ENCODE measurements at regions not wholly inside any gene's neighbourhood (a gene's known extent, or its start where the extent isn't known, plus 50 kb on each side); places are given as distances from the start of the nearest gene placed in this dataset.
"Not testable (repeated sequence)": the region's sequence is repeated elsewhere in the genome, so short reads cannot be mapped to it uniquely, and the experiment has no call there.

DNA sequence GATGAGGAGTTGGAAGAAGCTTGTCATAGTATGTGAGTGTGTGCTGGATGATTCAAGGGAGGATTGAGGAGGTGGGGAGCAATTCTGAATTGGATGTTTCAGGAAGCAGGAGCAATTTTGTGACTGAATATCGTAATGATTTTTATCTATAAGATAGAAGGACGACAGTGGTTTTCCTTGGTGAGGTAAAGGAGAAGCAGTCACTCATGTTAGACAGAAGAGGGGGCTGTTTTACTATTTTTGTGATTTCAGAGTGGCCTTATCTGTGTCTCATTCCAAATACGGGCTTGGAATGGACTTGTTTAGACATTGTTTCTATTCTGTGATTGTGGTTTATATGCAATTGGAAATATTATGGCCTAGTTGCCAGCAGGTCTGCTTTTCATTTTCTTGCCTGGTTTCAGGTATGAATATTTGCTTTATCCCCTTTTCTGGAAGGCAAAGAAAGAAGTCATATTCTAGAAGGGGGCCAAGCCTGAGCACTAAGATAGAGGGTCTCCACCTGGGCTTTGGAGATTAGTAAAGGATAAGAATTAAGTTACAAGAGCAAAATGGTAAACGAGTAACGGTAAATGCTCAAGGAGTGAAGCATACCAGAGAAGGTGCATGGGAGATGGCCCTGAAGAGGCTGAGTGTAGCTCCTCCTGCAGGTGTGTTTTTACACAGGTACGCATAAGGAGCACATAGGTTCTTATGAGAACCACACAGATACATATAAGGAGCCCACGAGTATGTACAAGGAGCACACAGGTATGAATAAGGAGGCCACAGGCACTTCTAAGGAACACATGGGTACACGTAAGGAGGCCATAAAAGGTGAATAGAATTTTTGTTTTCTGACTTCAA is 124.6 kb upstream of the KCNAB1 start:
- DNase-seq (ENCODE audit: low spot score), result peak; percentile 47

DNA sequence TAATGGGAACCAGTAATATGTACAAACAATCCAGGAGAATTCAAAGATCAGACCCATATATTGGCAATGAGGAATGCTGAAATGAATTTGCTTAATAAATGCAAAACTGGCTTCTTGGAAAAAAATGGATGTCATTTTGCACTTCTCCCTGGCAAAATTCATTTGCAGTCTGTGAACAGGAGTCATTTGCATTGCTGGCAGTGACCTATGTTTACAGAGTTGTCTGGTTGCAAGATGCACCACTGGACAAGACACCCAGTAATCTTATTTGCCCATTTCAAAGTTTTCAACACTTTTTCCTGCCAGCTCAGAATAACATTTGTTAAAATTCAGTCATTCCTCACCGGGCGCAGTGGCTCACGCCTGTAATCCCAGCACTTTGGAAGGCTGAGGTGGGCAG is 123.5 kb upstream of the KCNAB1 start:
- DNase-seq (ENCODE audit: low spot score), result no peak

- not testable (repeated sequence) for DNase-seq (ENCODE audit: low spot score)
These were observed 122.2 kb upstream of the KCNAB1 start for GRCh38 chr3:155998173-155998572.

DNA sequence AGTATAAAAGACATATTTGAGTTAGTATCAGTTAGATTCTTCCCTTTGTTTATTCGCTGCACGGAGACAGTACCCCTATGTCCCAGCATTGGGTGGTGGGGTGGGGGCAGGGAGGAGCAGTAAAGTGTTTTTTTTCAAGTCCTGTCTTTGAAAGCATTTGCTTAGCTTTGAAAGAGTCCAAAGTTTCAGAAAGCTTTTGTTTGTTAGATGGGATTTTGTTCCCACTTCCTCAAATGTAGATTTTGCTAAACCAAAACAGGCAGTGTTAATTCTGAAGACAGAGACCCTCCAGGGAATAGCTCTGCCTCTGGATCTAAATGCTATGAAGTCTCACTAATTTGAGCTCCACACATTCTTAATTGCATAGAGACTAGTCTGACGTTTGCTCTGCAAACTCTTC is 114.6 kb upstream of the KCNAB1 start:
- no peak for DNase-seq (ENCODE audit: low spot score)

- no peak for DNase-seq (ENCODE audit: low spot score)
These were observed 109.5 kb upstream of the KCNAB1 start for GRCh38 chr3:156010829-156011228.

DNA sequence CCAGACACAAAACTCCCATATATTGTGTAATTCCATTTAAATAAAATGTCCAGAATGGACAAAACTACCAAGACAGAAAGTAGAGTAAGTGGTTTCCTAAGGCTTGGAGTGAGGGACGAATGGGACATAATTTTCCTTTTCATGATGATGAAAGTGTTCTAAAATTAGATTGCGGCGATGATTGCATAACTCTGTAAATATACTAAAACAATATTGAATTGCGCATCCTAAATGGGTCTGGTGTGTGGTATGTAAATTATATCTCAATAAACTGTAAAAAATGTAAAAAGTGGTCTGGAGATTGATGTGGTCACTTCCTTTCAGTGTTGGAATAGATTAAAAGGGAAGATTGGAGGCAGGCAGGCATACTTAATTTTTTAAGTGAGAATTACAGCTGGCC is 105.9 kb upstream of the KCNAB1 start:
- no peak for DNase-seq (ENCODE audit: low spot score)

- no peak for DNase-seq (ENCODE audit: low spot score)
These were observed 103.5 kb upstream of the KCNAB1 start for GRCh38 chr3:156016902-156017301.

DNA sequence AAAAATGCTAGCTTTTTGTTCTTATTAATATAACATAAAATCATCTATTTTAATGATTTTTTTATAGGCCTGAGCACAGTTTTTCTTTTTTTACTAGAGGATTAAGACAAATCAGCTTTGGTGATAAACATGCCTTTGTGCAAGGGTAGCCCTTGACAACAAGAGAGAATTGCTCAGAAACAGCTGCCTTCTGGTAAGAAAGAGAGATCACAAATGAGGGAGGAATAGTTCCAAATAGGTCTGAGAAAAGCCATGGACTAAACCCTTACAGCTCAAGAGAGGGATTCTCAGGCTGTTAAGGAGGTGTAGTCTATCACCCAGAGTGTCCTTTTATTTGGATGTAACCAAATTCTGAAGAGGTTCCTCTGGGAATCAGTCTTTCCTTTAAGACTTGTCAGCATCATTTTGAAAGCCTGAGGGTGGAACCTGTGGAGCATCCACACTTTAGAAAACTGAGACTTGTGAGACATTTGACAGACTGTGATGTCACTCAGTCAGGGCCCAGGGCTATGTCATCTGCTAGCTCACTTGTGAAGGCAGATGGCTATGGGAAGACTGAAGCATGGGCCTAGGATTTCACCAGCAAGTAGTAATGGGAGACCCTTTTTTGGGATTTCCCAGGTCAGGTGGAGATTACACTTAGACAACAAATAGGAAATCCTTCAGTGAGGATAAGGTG is 102.9 kb upstream of the KCNAB1 start:
- DNase-seq (ENCODE audit: low spot score), result no peak

GRCh38 chr3:156024904-156025533 is 95.4 kb upstream of the KCNAB1 start:
- no peak for DNase-seq (ENCODE audit: low spot score)

DNA sequence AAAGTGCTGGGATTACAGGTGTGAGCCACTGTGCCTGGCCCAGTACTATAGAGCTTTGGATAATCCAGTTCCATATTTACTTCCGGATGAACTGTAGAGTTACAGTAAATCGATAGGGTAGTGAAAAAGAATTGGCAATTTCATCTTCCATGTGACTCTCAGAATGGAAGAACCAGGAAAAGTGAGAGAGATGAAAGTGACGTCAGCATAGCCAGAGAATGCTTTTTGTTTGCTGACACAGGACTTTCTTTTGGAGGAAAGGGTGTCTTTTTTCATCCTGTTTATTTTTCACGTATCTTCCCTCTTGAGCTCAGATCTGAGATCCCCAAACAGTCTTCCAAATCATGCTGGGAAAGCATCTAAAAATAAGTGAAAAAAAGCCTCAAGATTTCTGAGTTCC is 91.2 kb upstream of the KCNAB1 start:
- no peak for DNase-seq (ENCODE audit: low spot score)

GRCh38 chr3:156030723-156031122 is 89.7 kb upstream of the KCNAB1 start:
- DNase-seq (ENCODE audit: low spot score), result no peak

- DNase-seq (ENCODE audit: low spot score), result no peak
These were observed 87.0 kb upstream of the KCNAB1 start for GRCh38 chr3:156033428-156033827.

- no peak for DNase-seq (ENCODE audit: low spot score)
These were observed 85.2 kb upstream of the KCNAB1 start for GRCh38 chr3:156035158-156035557.

GRCh38 chr3:156036258-156037053 is 83.9 kb upstream of the KCNAB1 start:
- no peak for DNase-seq (ENCODE audit: low spot score)

GRCh38 chr3:156037356-156037755 is 83.0 kb upstream of the KCNAB1 start:
- no peak for DNase-seq (ENCODE audit: low spot score)

- DNase-seq (ENCODE audit: low spot score), result no peak
These were observed 81.5 kb upstream of the KCNAB1 start for GRCh38 chr3:156038869-156039268.

DNA sequence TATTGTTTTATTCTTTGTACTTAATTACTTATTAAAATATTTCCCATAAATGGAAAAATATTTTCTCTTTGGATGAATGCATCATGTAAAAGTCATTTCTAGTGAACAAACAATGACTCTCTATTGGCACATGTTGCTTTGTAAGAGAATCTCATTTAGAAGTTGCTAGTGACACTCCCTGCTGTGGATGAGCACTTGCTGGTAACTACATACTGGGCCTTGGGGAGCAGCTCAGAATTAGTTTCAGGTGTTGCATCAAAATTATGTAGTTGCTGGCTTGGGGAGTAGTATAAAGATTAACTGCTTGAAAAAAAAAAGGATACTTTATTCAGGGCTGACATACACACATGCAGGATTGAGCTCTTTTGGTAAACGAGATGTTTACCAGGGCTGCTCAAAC is 80.3 kb upstream of the KCNAB1 start:
- DNase-seq (ENCODE audit: low spot score), result no peak

GRCh38 chr3:156041216-156041841 is 79.0 kb upstream of the KCNAB1 start:
- DNase-seq (ENCODE audit: low spot score), result not testable (repeated sequence)

- DNase-seq (ENCODE audit: low spot score), result not testable (repeated sequence)
These were observed 78.5 kb upstream of the KCNAB1 start for GRCh38 chr3:156041856-156042255.

DNA sequence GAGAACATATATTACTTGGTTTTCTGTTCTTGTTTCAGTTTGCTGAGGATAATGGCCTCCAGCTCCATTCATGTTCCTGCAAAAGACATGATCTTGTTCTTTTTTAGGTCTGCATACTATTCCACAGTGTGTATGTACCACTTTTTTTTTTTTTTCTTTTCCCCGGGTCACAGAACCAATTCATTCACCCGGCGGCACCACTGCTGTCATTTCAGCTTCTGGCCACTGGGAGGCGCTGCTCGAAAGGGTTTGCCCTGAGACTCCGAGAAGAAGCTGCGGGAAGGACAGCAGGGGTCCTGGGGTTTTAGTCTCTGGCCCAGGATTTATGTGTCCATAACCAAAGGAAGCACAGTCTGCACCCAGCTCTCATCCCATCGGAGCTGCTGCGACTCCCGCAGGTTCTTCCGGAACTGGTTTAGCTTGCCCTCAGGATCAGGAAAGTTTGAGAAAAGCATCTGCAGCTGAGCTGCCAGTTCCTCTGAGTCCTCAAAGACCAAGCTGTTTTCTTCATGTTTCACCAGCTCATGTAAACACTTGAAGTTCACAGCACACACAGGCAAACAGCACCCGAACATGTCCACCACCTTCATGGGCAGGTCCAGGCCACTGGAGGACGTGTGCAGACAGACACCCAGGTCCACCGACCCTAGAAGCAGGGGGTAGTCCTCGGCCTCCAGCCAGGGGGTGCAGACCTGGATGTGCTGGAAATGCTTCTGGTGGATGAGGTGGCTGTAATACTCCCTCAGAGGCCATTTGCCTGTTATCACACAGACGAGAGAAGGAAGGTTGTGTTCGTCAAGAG is 76.3 kb upstream of the KCNAB1 start:
- not testable (repeated sequence) for DNase-seq (ENCODE audit: low spot score)

- no peak for DNase-seq (ENCODE audit: low spot score)
These were observed 75.8 kb upstream of the KCNAB1 start for GRCh38 chr3:156044634-156044975.
